HUES6 (cell line): ENCODE measurements at regions not wholly inside any gene's neighbourhood (a gene's known extent, or its start where the extent isn't known, plus 50 kb on each side); places are given as distances from the start of the nearest gene placed in this dataset.
"Not testable (repeated sequence)": the region's sequence is repeated elsewhere in the genome, so short reads cannot be mapped to it uniquely, and the experiment has no call there.

ENCODE experiments used
- H3K27ac ChIP-seq: 2 replicates; pipeline ENCODE4 v1.7.0; 2013; ENCODE audit warnings: low read depth, mild to moderate bottlenecking, low read length, inconsistent platforms
- H3K27me3 ChIP-seq: 2 replicates; pipeline ENCODE4 v1.6.1; 2013; ENCODE audit warnings: low read length; ENCODE audit not compliant: control insufficient read depth, insufficient read depth
- H3K36me3 ChIP-seq: 2 replicates; pipeline ENCODE4 v1.6.1; 2013; ENCODE audit warnings: low read length; ENCODE audit not compliant: control insufficient read depth, insufficient read depth
- H3K4me1 ChIP-seq: 2 replicates; pipeline ENCODE4 v1.6.1; 2013; ENCODE audit warnings: low read length; ENCODE audit not compliant: control insufficient read depth, insufficient read depth
- H3K4me3 ChIP-seq: 2 replicates; pipeline ENCODE4 v1.5.1; 2013; ENCODE audit warnings: low read depth, low read length
- H3K9ac ChIP-seq: one replicate; pipeline ENCODE4 v1.6.1; 2013; ENCODE audit warnings: mild to moderate bottlenecking, low read length
- H3K9me3 ChIP-seq: 2 replicates; pipeline ENCODE4 v1.6.1; 2013; ENCODE audit warnings: low read depth, low read length; ENCODE audit not compliant: control insufficient read depth, insufficient read depth

- H3K4me3 ChIP-seq, H3K27me3 ChIP-seq, H3K9ac ChIP-seq, H3K36me3 ChIP-seq, H3K9me3 ChIP-seq: not testable (repeated sequence)
- H3K27ac ChIP-seq: peak overlapping the region; percentile 56; the same call in 1 of the 2 replicates
- H3K4me1 ChIP-seq: peaks cover 10% of the 10 kb centered on the region
Observed at GRCh38 chr7:80019809-80020207, 114.8 kb upstream of the GNAI1 start.

- peaks cover 13% of the 10 kb centered on the region for H3K4me1 ChIP-seq
- peak overlapping the region; percentile 56; the same call in 1 of the 2 replicates for H3K27ac ChIP-seq
- no peak overlapping the region for H3K9ac ChIP-seq
- H3K9me3 ChIP-seq: 0 out of 2 replicates have a peak, but pooled peaks cover 5% of the 10 kb centered on the region
- H3K4me3 ChIP-seq: no peak overlapping the region
- no peaks in the 10 kb centered on the region for H3K36me3 ChIP-seq
- no peaks in the 10 kb centered on the region for H3K27me3 ChIP-seq
Observed at GRCh38 chr7:80018941-80019808, 115.5 kb upstream of the GNAI1 start.

- Histone ChIP-seq H3K27me3 (no peaks in the 10 kb centered on the region), H3K4me3 (no peak overlapping the region), H3K9ac (no peak overlapping the region), H3K4me1 (peaks cover 13% of the 10 kb centered on the region), H3K27ac (no peak overlapping the region), H3K9me3 (0 out of 2 replicates have a peak, but pooled peaks cover 5% of the 10 kb centered on the region), H3K36me3 (no peaks in the 10 kb centered on the region)
Observed at GRCh38 chr7:80017101-80017698, 117.4 kb upstream of the GNAI1 start.

- H3K4me1 ChIP-seq: peaks cover 5% of the 10 kb centered on the region
- H3K9ac ChIP-seq: no peak overlapping the region
- H3K36me3 ChIP-seq: no peaks in the 10 kb centered on the region
- H3K27ac ChIP-seq: no peak overlapping the region
- H3K27me3 ChIP-seq: no peaks in the 10 kb centered on the region
- no peak overlapping the region; the same call in 1 of the 2 replicates for H3K4me3 ChIP-seq
- no peaks in the 10 kb centered on the region for H3K9me3 ChIP-seq
Observed at GRCh38 chr7:80014511-80014910, 120.1 kb upstream of the GNAI1 start.

- Histone ChIP-seq H3K4me1 (no peaks in the 10 kb centered on the region), H3K9me3 (no peaks in the 10 kb centered on the region), H3K36me3 (no peaks in the 10 kb centered on the region)
Observed at GRCh38 chr7:80008039-80008438, 126.6 kb upstream of the GNAI1 start.

GRCh38 chr7:80002865-80003264 lies 131.8 kb upstream of the GNAI1 start:
- Histone ChIP-seq H3K9me3 (no peaks in the 10 kb centered on the region), H3K9ac (no peak overlapping the region), H3K27me3 (no peaks in the 10 kb centered on the region), H3K4me1 (no peaks in the 10 kb centered on the region), H3K4me3 (no peak overlapping the region), H3K27ac (no peak overlapping the region), H3K36me3 (no peaks in the 10 kb centered on the region)

More at GRCh38 chr7:80008039-80008438, 126.6 kb upstream of the GNAI1 start:
- no peak overlapping the region for H3K27ac ChIP-seq
- no peak overlapping the region for H3K4me3 ChIP-seq
- no peak overlapping the region for H3K9ac ChIP-seq
- no peaks in the 10 kb centered on the region for H3K27me3 ChIP-seq

GRCh38 chr7:79998363-79998762 lies 136.3 kb upstream of the GNAI1 start:
- H3K9me3 ChIP-seq: no peaks in the 10 kb centered on the region
- no peak overlapping the region for H3K9ac ChIP-seq
- H3K4me3 ChIP-seq: no peak overlapping the region
- no peaks in the 10 kb centered on the region for H3K4me1 ChIP-seq
- H3K27me3 ChIP-seq: no peaks in the 10 kb centered on the region
- H3K36me3 ChIP-seq: no peaks in the 10 kb centered on the region
- H3K27ac ChIP-seq: no peak overlapping the region

- no peak overlapping the region for H3K9ac ChIP-seq
- no peak overlapping the region for H3K4me3 ChIP-seq
- no peaks in the 10 kb centered on the region for H3K4me1 ChIP-seq
- H3K27me3 ChIP-seq: no peaks in the 10 kb centered on the region
- no peak overlapping the region for H3K27ac ChIP-seq
- H3K36me3 ChIP-seq: no peaks in the 10 kb centered on the region
- H3K9me3 ChIP-seq: no peaks in the 10 kb centered on the region
Observed at GRCh38 chr7:79997345-79997744, 137.3 kb upstream of the GNAI1 start.

- not testable (repeated sequence) for H3K4me1 ChIP-seq, H3K9me3 ChIP-seq, H3K36me3 ChIP-seq, H3K4me3 ChIP-seq, H3K27me3 ChIP-seq, H3K27ac ChIP-seq, H3K9ac ChIP-seq
Observed at GRCh38 chr7:79995741-79996140, 138.9 kb upstream of the GNAI1 start.

- Histone ChIP-seq H3K36me3 (no peaks in the 10 kb centered on the region), H3K9me3 (no peaks in the 10 kb centered on the region), H3K9ac (no peak overlapping the region), H3K4me1 (no peaks in the 10 kb centered on the region), H3K4me3 (no peak overlapping the region), H3K27me3 (no peaks in the 10 kb centered on the region), H3K27ac (no peak overlapping the region)
Observed at GRCh38 chr7:79988653-79989052, 146.0 kb upstream of the GNAI1 start.

GRCh38 chr7:79984210-79984609 lies 150.4 kb upstream of the GNAI1 start:
- H3K4me3 ChIP-seq: no peak overlapping the region

More at GRCh38 chr7:79984210-79984609, 150.4 kb upstream of the GNAI1 start:
- H3K4me1 ChIP-seq: no peaks in the 10 kb centered on the region
- no peaks in the 10 kb centered on the region for H3K9me3 ChIP-seq
- H3K27me3 ChIP-seq: no peaks in the 10 kb centered on the region
- no peaks in the 10 kb centered on the region for H3K36me3 ChIP-seq
- H3K9ac ChIP-seq: no peak overlapping the region
- H3K27ac ChIP-seq: no peak overlapping the region
